ENCODE measurements at regions not wholly inside any gene's neighbourhood (a gene's known extent, or its start where the extent isn't known, plus 50 kb on each side); places are given as distances from the start of the nearest gene placed in this dataset.
"Not testable (repeated sequence)": the region's sequence is repeated elsewhere in the genome, so short reads cannot be mapped to it uniquely, and the experiment has no call there.

DNA sequence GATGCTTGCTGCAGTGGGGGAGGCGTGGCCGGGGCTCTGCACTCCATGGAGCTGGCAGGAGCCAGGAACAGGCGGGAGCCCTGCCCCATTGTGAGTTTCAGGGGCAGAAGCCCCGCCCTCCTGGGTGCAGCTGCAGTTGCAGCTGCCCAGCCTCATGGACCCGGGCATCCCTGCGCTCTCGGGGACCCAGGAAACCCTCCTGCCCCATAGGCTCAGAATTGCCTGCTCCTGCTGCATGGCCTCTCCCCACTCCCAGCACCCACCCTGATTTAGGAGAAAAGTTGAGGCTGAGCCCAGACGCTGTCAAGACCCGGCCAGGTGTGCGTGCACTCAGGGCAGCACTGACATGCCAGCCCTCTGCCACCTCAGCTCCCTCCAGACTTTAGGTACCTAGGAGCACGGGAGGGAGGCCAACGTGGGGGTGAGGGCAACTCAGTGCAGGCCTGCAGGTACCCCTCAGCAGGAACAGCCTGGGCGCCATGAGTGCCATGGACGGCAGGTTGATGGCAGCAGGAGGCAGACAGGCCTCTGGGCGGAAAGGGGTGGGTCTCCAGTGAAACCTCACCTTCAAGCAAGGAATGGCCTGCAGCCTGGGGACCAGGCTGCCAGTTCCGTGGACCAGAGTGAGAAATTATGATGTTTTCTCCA is 67.2 kb upstream of the MAGEB2 start:
- no peak overlapping the region for H3K4me3 Mint-ChIP-seq
- H3K27me3 Mint-ChIP-seq (ENCODE audit: low read depth) = peaks cover 8% of the 10 kb centered on the region
- H3K36me3 Mint-ChIP-seq (ENCODE audit: insufficient read depth in 2 of 2) = no peaks in the 10 kb centered on the region
- no peak overlapping the region for H3K27ac Mint-ChIP-seq
- no peak for ATAC-seq (replicated peaks in 1 of 2)
- no peak for DNase-seq
- H3K4me1 Mint-ChIP-seq (ENCODE audit: low read depth) = no peaks in the 10 kb centered on the region
- H3K9me3 Mint-ChIP-seq = no peaks in the 10 kb centered on the region

DNA sequence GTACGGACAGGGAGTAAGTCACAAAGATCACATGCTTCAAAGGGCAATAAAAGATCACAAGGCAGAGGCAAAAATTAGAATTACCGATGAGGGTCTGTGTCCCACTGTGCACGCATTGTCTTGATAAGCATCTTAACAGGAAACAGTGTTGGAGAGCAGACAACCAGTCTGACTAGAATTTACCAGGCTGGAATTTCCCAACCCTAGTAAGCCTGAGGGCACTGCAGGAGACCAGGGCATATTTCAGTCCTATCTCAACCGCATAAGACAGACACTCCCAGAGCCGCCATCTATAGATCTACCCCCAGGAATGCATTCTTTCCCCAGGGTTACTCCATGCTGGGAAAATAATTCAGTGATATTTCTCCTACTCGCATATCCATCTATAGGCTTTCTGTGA is 66.2 kb upstream of the MAGEB2 start:
- H3K27ac Mint-ChIP-seq; H3K4me1 Mint-ChIP-seq (ENCODE audit: low read depth); H3K27me3 Mint-ChIP-seq (ENCODE audit: low read depth); H3K4me3 Mint-ChIP-seq; H3K36me3 Mint-ChIP-seq (ENCODE audit: insufficient read depth in 2 of 2); H3K9me3 Mint-ChIP-seq; DNase-seq; ATAC-seq (replicated peaks in 1 of 2): not testable (repeated sequence)

DNA sequence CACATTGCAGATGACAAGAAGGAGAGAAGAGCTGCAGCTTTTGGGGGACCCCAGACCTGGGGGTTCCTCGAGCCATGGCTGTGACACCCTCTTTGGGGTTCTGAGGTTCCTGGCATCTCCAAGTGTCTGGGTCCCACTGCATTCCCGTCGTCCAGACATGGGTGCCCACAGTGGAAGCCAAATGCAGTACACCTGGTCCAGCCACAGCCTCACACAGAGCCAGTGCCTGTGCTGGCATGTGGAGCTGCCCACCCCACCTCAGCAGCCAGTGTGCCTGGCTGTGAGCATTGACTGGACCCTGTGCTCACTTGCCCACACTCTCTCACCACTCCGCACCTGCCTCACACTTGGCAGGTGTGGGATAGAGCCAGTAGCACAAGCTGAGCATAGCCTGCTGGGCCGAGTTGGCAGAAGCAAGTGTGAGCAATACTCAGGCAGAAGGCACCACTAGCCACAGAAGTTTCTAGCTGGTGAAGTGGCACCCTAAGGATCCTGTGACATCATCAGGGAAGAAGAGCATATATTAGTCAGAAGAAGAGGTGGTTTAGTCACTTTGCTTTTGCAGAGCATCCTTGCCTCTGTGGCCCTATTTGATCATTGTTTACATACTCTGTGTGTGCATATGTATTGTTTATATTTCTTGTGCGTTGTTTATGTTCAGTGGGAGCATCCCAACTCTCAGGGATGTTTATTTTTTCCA is 65.0 kb upstream of the MAGEB2 start:
- ATAC-seq (replicated peaks in 1 of 2) = peak; percentile 39 to 40
- Mint-ChIP-seq H3K27me3 (ENCODE audit: low read depth) (peaks cover 8% of the 10 kb centered on the region), H3K4me3 (no peak overlapping the region), H3K27ac (no peak overlapping the region), H3K4me1 (ENCODE audit: low read depth) (no peaks in the 10 kb centered on the region), H3K9me3 (no peaks in the 10 kb centered on the region), H3K36me3 (ENCODE audit: insufficient read depth in 2 of 2) (no peaks in the 10 kb centered on the region)
- DNase-seq = no peak

DNA sequence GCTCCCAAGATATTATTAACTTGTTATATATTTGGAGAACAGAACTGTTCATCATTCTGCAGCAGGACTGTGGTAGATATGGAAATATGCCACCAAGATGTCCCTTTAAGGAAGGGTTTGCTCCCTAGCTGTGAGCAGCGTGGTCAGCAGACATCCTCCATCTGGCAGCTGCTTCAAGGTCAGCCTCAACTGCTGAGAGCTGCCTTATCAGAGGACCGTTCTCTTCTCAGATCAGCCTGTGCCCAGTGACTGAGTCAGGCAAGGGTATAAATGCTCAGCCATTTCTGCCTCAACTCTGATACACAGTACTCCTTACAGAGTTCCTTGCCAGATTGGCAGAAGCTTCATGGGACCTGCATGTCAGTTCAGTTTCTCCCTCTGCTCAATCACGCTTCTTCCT is 63.4 kb upstream of the MAGEB2 start:
- no peaks in the 10 kb centered on the region for H3K9me3 Mint-ChIP-seq
- H3K27ac Mint-ChIP-seq = no peak overlapping the region
- H3K36me3 Mint-ChIP-seq (ENCODE audit: insufficient read depth in 2 of 2) = no peaks in the 10 kb centered on the region
- peaks cover 8% of the 10 kb centered on the region for H3K27me3 Mint-ChIP-seq (ENCODE audit: low read depth)
- no peaks in the 10 kb centered on the region for H3K4me1 Mint-ChIP-seq (ENCODE audit: low read depth)
- DNase-seq = no peak
- H3K4me3 Mint-ChIP-seq = no peak overlapping the region
- no peak for ATAC-seq (replicated peaks in 1 of 2)

DNA sequence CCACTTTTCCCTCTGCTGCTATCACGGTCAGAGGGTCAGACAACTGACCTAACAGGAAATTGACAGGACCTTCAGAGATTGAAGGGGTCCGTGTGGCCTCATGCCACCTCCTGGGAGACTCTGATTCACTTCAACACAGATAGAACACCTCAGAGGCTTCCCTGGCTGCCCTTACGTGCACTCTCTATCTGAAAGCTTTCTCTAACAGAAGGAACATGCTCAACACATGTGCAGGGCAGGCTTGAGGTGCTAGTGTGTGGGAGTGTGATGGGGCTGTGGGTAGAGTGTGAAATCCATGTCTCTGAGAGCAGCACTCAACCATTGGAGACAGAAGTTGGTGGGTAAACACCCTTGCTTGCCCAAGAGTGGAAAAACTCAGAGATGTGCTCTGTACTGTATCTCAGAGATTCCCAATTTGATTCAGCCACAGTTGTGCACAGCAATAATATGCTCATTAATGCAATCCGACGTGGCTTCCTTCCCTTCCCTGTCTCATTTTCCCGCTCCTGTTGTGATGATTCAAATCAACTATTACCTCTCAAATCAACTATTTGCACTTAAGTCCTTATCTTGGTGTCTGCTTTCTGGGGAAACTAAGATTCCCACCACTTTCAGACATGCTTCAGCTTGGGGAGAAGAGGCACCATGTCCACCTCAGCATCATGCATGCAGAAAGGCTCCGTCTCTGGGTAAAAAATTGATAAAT is 62.0 kb upstream of the MAGEB2 start:
- Mint-ChIP-seq H3K4me1 (ENCODE audit: low read depth) (no peaks in the 10 kb centered on the region), H3K27me3 (ENCODE audit: low read depth) (peaks cover 8% of the 10 kb centered on the region), H3K9me3 (peaks cover 0 to 2% of the 10 kb centered on the region in 2 donors), H3K36me3 (ENCODE audit: insufficient read depth in 2 of 2) (no peaks in the 10 kb centered on the region), H3K27ac (no peak overlapping the region), H3K4me3 (no peak overlapping the region)
- ATAC-seq (replicated peaks in 1 of 2) = no peak
- DNase-seq = no peak

DNA sequence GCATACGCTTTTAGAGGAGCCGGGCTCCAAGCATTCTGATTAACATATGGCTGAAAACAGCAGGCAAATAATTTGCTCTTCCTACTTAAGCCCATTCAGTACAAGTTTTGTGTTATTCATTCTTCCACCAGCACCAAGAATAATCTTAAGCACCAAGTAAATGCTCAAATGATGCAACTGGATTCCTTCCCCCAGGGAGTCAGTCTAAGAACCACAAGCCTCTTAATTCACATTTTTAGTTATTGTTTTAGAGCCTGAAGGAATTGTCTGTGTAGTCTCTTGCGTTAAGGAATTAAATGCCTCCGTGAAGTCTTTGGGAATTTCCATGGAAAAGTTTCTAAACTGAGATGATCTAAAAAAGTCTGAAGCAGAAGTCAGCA is 61.5 kb upstream of the MAGEB2 start:
- Mint-ChIP-seq H3K36me3 (ENCODE audit: insufficient read depth in 2 of 2) (no peaks in the 10 kb centered on the region), H3K4me1 (ENCODE audit: low read depth) (no peaks in the 10 kb centered on the region), H3K9me3 (peaks cover 0 to 2% of the 10 kb centered on the region in 2 donors), H3K27ac (no peak overlapping the region), H3K27me3 (ENCODE audit: low read depth) (peaks cover 8% of the 10 kb centered on the region), H3K4me3 (no peak overlapping the region)
- no peak for DNase-seq
- no peak for ATAC-seq (replicated peaks in 1 of 2)

DNA sequence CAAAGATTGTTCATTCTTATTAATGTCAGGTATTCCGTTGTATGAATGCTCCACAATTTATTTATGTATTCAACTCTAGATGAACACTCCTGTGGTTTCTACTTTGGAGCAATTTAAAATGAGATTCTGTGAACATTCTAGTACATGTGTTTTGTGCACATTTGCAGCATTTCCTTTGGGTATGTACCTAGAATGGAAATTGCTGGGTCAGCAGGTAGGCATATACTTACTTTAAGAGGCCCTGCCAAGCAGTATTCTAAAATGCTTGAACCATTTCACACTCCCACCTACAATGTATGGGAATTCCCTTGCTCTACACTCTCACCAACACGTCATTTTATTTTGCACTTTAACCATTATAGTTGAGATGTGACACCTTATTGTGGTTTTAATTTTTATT is 59.4 kb upstream of the MAGEB2 start:
- Mint-ChIP-seq H3K4me3 (no peak overlapping the region), H3K27ac (no peak overlapping the region), H3K9me3 (peaks cover 0 to 2% of the 10 kb centered on the region in 2 donors), H3K4me1 (ENCODE audit: low read depth) (no peaks in the 10 kb centered on the region), H3K27me3 (ENCODE audit: low read depth) (peaks cover 8% of the 10 kb centered on the region), H3K36me3 (ENCODE audit: insufficient read depth in 2 of 2) (no peaks in the 10 kb centered on the region)
- ATAC-seq (replicated peaks in 1 of 2) = no peak
- DNase-seq = no peak

DNA sequence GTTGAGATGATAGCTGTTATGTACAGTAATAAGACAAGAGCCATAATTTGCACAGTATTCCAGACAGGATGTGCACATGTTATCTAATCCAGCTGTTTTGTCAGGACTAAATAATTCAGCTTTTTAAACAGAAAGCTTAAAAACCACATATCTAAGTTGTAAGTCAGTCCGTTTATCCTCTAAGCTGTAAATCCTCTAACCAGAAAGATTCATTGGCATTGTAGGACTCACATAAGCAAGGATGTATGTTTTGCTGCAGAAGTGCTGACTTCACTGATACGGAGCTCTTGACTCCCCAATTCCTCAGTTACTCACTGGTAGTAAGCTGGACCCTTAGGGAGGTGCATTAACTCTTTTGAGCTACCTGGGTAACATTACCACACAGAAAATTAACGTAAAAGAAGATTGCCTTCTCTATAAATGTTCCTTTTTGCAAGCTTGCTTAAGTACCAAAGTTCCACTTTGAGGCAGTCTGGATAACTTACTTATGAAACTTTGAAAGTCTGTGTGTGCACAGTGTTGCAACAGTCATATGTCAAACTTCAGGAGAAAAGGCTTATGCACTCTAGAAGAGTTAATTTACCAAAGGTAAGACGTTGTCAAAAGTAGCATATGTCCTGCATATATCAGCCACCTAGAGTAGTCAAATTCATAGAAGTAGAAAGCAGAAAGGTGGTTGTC is 58.3 kb upstream of the MAGEB2 start:
- H3K4me1 Mint-ChIP-seq (ENCODE audit: low read depth) = no peaks in the 10 kb centered on the region
- peaks cover 0 to 2% of the 10 kb centered on the region in 2 donors for H3K9me3 Mint-ChIP-seq
- no peak overlapping the region for H3K4me3 Mint-ChIP-seq
- H3K27me3 Mint-ChIP-seq (ENCODE audit: low read depth) = peaks cover 7% of the 10 kb centered on the region
- no peak overlapping the region for H3K27ac Mint-ChIP-seq
- no peaks in the 10 kb centered on the region for H3K36me3 Mint-ChIP-seq (ENCODE audit: insufficient read depth in 2 of 2)
- ATAC-seq (replicated peaks in 1 of 2) (no peak), DNase-seq (no peak)

DNA sequence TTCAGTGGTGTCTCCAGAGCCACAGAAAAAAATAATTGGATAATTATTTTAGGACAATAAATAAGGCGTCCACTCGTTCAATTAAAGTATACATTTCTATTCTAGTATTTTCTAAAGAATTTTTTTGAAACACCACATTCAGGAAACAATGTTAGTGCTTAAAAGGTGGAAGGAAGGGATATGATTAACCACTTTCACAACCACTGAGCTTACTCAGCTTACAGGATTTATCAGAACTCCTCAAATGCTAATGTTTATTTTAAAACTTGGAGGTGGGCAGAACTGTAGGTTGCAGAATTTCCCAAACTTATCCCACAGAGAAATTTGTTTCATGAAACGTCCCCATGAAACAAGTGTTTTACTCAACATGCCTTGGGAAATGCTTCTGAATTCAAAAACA is 54.3 kb upstream of the MAGEB2 start:
- no peaks in the 10 kb centered on the region for H3K4me1 Mint-ChIP-seq (ENCODE audit: low read depth)
- H3K36me3 Mint-ChIP-seq (ENCODE audit: insufficient read depth in 2 of 2) = no peaks in the 10 kb centered on the region
- H3K27ac Mint-ChIP-seq = no peak overlapping the region
- no peak overlapping the region for H3K4me3 Mint-ChIP-seq
- no peak for ATAC-seq (replicated peaks in 1 of 2)
- no peaks in the 10 kb centered on the region for H3K27me3 Mint-ChIP-seq (ENCODE audit: low read depth)
- H3K9me3 Mint-ChIP-seq = peaks cover 0 to 2% of the 10 kb centered on the region in 2 donors
- DNase-seq = no peak
